ENCODE measurements at regions not wholly inside any gene's neighbourhood (a gene's known extent, or its start where the extent isn't known, plus 50 kb on each side); places are given as distances from the start of the nearest gene placed in this dataset.

- TF ChIP-seq, protein P1, sequence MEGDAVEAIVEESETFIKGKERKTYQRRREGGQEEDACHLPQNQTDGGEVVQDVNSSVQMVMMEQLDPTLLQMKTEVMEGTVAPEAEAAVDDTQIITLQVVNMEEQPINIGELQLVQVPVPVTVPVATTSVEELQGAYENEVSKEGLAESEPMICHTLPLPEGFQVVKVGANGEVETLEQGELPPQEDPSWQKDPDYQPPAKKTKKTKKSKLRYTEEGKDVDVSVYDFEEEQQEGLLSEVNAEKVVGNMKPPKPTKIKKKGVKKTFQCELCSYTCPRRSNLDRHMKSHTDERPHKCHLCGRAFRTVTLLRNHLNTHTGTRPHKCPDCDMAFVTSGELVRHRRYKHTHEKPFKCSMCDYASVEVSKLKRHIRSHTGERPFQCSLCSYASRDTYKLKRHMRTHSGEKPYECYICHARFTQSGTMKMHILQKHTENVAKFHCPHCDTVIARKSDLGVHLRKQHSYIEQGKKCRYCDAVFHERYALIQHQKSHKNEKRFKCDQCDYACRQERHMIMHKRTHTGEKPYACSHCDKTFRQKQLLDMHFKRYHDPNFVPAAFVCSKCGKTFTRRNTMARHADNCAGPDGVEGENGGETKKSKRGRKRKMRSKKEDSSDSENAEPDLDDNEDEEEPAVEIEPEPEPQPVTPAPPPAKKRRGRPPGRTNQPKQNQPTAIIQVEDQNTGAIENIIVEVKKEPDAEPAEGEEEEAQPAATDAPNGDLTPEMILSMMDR (IDR thresholded peaks at IDR 0.05), result no peak
- TF ChIP-seq ZFX (IDR thresholded peaks at IDR 0.05; ENCODE audit: borderline replicate concordance), result no peak
Observed at GRCh38 chr12:23057571-23057970, 432.6 kb downstream of the ETNK1 start.

Data from 22Rv1 (cell line).